ENCODE measurements at regions not wholly inside any gene's neighbourhood (a gene's known extent, or its start where the extent isn't known, plus 50 kb on each side); places are given as distances from the start of the nearest gene placed in this dataset.

GRCh38 chr12:116454950-116455447, 104.2 kb upstream of the MAP1LC3B2 start:
- WGBS, 4 donors, result 61 to 72% (median 65%) methylated on average over 7 of the region's 7 CpGs
- Histone ChIP-seq H3K4me1 (replicated peaks in 1 of 2) (peaks cover 0 to 16% of the 10 kb centered on the region in 2 donors), H3K36me3 (replicated peaks in 1 of 2) (no peaks in the 10 kb centered on the region), H3K27ac (peak overlapping the region in 2 of 5 donors; percentile 71 to 84), H3K4me3 (no peak overlapping the region), H3K27me3 (no peaks in the 10 kb centered on the region), H3K9me3 (replicated peaks in 1 of 3) (no peaks in the 10 kb centered on the region)
- intact Hi-C loops (cut with DNase I), result no loop called here
- TF ChIP-seq, protein P1, sequence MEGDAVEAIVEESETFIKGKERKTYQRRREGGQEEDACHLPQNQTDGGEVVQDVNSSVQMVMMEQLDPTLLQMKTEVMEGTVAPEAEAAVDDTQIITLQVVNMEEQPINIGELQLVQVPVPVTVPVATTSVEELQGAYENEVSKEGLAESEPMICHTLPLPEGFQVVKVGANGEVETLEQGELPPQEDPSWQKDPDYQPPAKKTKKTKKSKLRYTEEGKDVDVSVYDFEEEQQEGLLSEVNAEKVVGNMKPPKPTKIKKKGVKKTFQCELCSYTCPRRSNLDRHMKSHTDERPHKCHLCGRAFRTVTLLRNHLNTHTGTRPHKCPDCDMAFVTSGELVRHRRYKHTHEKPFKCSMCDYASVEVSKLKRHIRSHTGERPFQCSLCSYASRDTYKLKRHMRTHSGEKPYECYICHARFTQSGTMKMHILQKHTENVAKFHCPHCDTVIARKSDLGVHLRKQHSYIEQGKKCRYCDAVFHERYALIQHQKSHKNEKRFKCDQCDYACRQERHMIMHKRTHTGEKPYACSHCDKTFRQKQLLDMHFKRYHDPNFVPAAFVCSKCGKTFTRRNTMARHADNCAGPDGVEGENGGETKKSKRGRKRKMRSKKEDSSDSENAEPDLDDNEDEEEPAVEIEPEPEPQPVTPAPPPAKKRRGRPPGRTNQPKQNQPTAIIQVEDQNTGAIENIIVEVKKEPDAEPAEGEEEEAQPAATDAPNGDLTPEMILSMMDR (IDR thresholded peaks at IDR 0.05), result no peak
- no peak for TF ChIP-seq POLR2A (IDR thresholded peaks at IDR 0.05)
- no peak for DNase-seq

GRCh38 chr12:116455540-116456329, 103.4 kb upstream of the MAP1LC3B2 start:
- intact Hi-C loops (cut with DNase I), result no loop called here
- TF ChIP-seq, protein P1 (IDR thresholded peaks at IDR 0.05), result no peak
- H3K36me3 ChIP-seq (replicated peaks in 1 of 2), result no peaks in the 10 kb centered on the region
- peak overlapping the region in 2 of 5 donors; percentile 71 to 84 for H3K27ac ChIP-seq
- H3K27me3 ChIP-seq, result no peaks in the 10 kb centered on the region
- H3K9me3 ChIP-seq (replicated peaks in 1 of 3), result no peaks in the 10 kb centered on the region
- peak; percentile 45 to 86 (median 58) for DNase-seq
- peaks cover 0 to 16% of the 10 kb centered on the region in 2 donors for H3K4me1 ChIP-seq (replicated peaks in 1 of 2)
- H3K4me3 ChIP-seq, result no peak overlapping the region
- 24 to 37% (median 34%) methylated on average over 17 of the region's 17 CpGs for WGBS, 4 donors

- TF ChIP-seq POLR2A (IDR thresholded peaks at IDR 0.05), result no peak
- TF ChIP-seq, protein P1 (IDR thresholded peaks at IDR 0.05), result no peak
- 62 to 74% (median 72%) methylated on average over 13 to 15 of the region's 15 CpGs for WGBS, 4 donors
- DNase-seq, result no peak
- H3K9me3 ChIP-seq (replicated peaks in 1 of 3), result no peaks in the 10 kb centered on the region
- H3K4me1 ChIP-seq (replicated peaks in 1 of 2), result peaks cover 0 to 16% of the 10 kb centered on the region in 2 donors
- no peaks in the 10 kb centered on the region for H3K27me3 ChIP-seq
- intact Hi-C loops (cut with DNase I), result no loop called here
- no peaks in the 10 kb centered on the region for H3K36me3 ChIP-seq (replicated peaks in 1 of 2)
- no peak overlapping the region for H3K4me3 ChIP-seq
- peak overlapping the region in 2 of 5 donors; percentile 45 to 71 for H3K27ac ChIP-seq
Measured at GRCh38 chr12:116456330-116457082, 102.7 kb upstream of the MAP1LC3B2 start.

DNA sequence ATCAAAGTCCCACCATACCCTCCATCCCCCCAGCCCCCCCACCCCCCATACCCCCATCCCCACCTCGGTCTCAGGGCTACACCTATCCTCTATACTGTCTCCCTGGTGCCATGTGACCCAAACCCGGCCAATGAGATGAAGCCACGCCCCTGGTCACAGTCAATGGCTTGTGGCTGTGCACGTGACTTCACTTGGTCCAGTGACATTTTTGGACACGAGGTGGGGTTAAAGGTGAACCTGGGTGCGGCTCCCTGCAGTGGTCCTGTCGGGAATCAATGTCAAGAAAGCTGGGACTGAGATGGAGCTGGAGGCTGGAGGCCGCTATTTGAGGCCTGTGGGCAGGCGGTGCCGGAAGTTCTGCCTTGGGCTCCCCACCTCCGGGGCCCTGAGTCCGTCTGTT, 100.7 kb upstream of the MAP1LC3B2 start:
- H3K9me3 ChIP-seq (replicated peaks in 1 of 3), result no peaks in the 10 kb centered on the region
- intact Hi-C loops (cut with DNase I), result no loop called here
- no peak for TF ChIP-seq POLR2A (IDR thresholded peaks at IDR 0.05)
- TF ChIP-seq, protein P1 (IDR thresholded peaks at IDR 0.05), result no peak
- no peaks in the 10 kb centered on the region for H3K27me3 ChIP-seq
- 80 to 96% (median 88%) methylated on average over 8 to 12 of the region's 12 CpGs for WGBS, 4 donors
- no peaks in the 10 kb centered on the region for H3K36me3 ChIP-seq (replicated peaks in 1 of 2)
- no peak overlapping the region for H3K27ac ChIP-seq
- no peak overlapping the region for H3K4me3 ChIP-seq
- peaks cover 0 to 16% of the 10 kb centered on the region in 2 donors for H3K4me1 ChIP-seq (replicated peaks in 1 of 2)
- DNase-seq, result no peak

All from adrenal gland (tissue), 9 donors.